ENCODE measurements at regions not wholly inside any gene's neighbourhood (a gene's known extent, or its start where the extent isn't known, plus 50 kb on each side); places are given as distances from the start of the nearest gene placed in this dataset.
A peak's percentile ranks its signal among the peaks of the same experiment; 100 is the strongest.

GRCh38 chr1:186530109-186530508 is 69.2 kb upstream of the PDC start:
- Histone ChIP-seq H3K36me3 (ENCODE audit: control insufficient read depth in 2 of 3, insufficient read depth in 3 of 3, low read length in 3 of 3) (no peaks in the 10 kb centered on the region), H3K27me3 (ENCODE audit: control insufficient read depth, insufficient read depth, low read length) (no peaks in the 10 kb centered on the region), H3K9ac (ENCODE audit: low read length in 3 of 3) (no peak overlapping the region), H3K9me3 (ENCODE audit: control insufficient read depth in 2 of 3, insufficient read depth in 1 of 3, low read length in 3 of 3) (no peaks in the 10 kb centered on the region), H3K27ac (ENCODE audit: low read depth in 2 of 2, low read length in 2 of 2) (no peak overlapping the region), H3K4me1 (ENCODE audit: control insufficient read depth in 2 of 3, insufficient read depth in 2 of 3, low read depth in 1 of 3, low read length in 3 of 3) (no peaks in the 10 kb centered on the region), H3K4me3 (ENCODE audit: low read length in 3 of 3) (no peak overlapping the region)
- DNase-seq (no peak), FAIRE-seq (no peak)
- no peak for TF ChIP-seq CTCF (IDR thresholded peaks at IDR 0.05; ENCODE audit: borderline replicate concordance, extremely low read depth, insufficient read depth)
- intact Hi-C loops (cut with DNase I), result no loop called here

- Histone ChIP-seq H3K27ac (ENCODE audit: low read depth in 2 of 2, low read length in 2 of 2) (no peak overlapping the region), H3K36me3 (ENCODE audit: control insufficient read depth in 2 of 3, insufficient read depth in 3 of 3, low read length in 3 of 3) (no peaks in the 10 kb centered on the region), H3K27me3 (ENCODE audit: control insufficient read depth, insufficient read depth, low read length) (no peaks in the 10 kb centered on the region), H3K4me1 (ENCODE audit: control insufficient read depth in 2 of 3, insufficient read depth in 2 of 3, low read depth in 1 of 3, low read length in 3 of 3) (no peaks in the 10 kb centered on the region), H3K9me3 (ENCODE audit: control insufficient read depth in 2 of 3, insufficient read depth in 1 of 3, low read length in 3 of 3) (peaks cover 0 to 11% (median 0%) of the 10 kb centered on the region in 3 donors), H3K9ac (ENCODE audit: low read length in 3 of 3) (no peak overlapping the region), H3K4me3 (ENCODE audit: low read length in 3 of 3) (no peak overlapping the region)
- TF ChIP-seq CTCF (IDR thresholded peaks at IDR 0.05; ENCODE audit: borderline replicate concordance, extremely low read depth, insufficient read depth), result no peak
- FAIRE-seq (no peak), DNase-seq (no peak)
- intact Hi-C loops (cut with DNase I), result no loop called here
Observed at GRCh38 chr1:186519982-186520381, 59.1 kb upstream of the PDC start.

- Histone ChIP-seq H3K4me3 (ENCODE audit: low read length in 3 of 3) (no peak overlapping the region), H3K9ac (ENCODE audit: low read length in 3 of 3) (no peak overlapping the region), H3K27ac (ENCODE audit: low read depth in 2 of 2, low read length in 2 of 2) (no peak overlapping the region), H3K9me3 (ENCODE audit: control insufficient read depth in 2 of 3, insufficient read depth in 1 of 3, low read length in 3 of 3) (peaks cover 0 to 8% (median 0%) of the 10 kb centered on the region in 3 donors), H3K4me1 (ENCODE audit: control insufficient read depth in 2 of 3, insufficient read depth in 2 of 3, low read depth in 1 of 3, low read length in 3 of 3) (no peaks in the 10 kb centered on the region), H3K36me3 (ENCODE audit: control insufficient read depth in 2 of 3, insufficient read depth in 3 of 3, low read length in 3 of 3) (no peaks in the 10 kb centered on the region), H3K27me3 (ENCODE audit: control insufficient read depth, insufficient read depth, low read length) (no peaks in the 10 kb centered on the region)
- intact Hi-C loops (cut with DNase I), result no loop called here
- no peak for DNase-seq
- TF ChIP-seq CTCF (IDR thresholded peaks at IDR 0.05; ENCODE audit: borderline replicate concordance, extremely low read depth, insufficient read depth), result no peak
- no peak for FAIRE-seq
Observed at GRCh38 chr1:186518822-186519381, 58.0 kb upstream of the PDC start.

GRCh38 chr1:186518395-186518794 is 57.5 kb upstream of the PDC start:
- Histone ChIP-seq H3K4me3 (ENCODE audit: low read length in 3 of 3) (no peak overlapping the region), H3K27me3 (ENCODE audit: control insufficient read depth, insufficient read depth, low read length) (no peaks in the 10 kb centered on the region), H3K9me3 (ENCODE audit: control insufficient read depth in 2 of 3, insufficient read depth in 1 of 3, low read length in 3 of 3) (peaks cover 0 to 3% (median 0%) of the 10 kb centered on the region in 3 donors), H3K9ac (ENCODE audit: low read length in 3 of 3) (no peak overlapping the region), H3K36me3 (ENCODE audit: control insufficient read depth in 2 of 3, insufficient read depth in 3 of 3, low read length in 3 of 3) (no peaks in the 10 kb centered on the region), H3K27ac (ENCODE audit: low read depth in 2 of 2, low read length in 2 of 2) (no peak overlapping the region), H3K4me1 (ENCODE audit: control insufficient read depth in 2 of 3, insufficient read depth in 2 of 3, low read depth in 1 of 3, low read length in 3 of 3) (no peaks in the 10 kb centered on the region)
- intact Hi-C loops (cut with DNase I), result no loop called here
- FAIRE-seq (no peak), DNase-seq (peak in 2 of 5 donors; percentile 4 to 11)
- TF ChIP-seq CTCF (IDR thresholded peaks at IDR 0.05; ENCODE audit: borderline replicate concordance, extremely low read depth, insufficient read depth), result no peak
